Esophagus squamous epithelium (tissue), 4 donors: ENCODE measurements at regions not wholly inside any gene's neighbourhood (a gene's known extent, or its start where the extent isn't known, plus 50 kb on each side); places are given as distances from the start of the nearest gene placed in this dataset.

Experiments used
- POLR2A ChIP-seq, 4 donors: fragments of 450-650 bp; IDR thresholded peaks; one replicate each; pipeline ENCODE4 v1.6.1; 2017; ENCODE audit warnings: antibody characterized with exemption in 4 of 4, mild to moderate bottlenecking in 4 of 4, moderate library complexity in 3 of 4
- TF ChIP-seq, protein P1 (sequence below), 6 experiments: fragments of 450-650 bp in 4 of 6; fragments of 200-600 bp in 2 of 6; sonication (generic) in 2 of 6; IDR thresholded peaks; one replicate each; pipeline ENCODE4 v1.5.1; 2016 to 2019; ENCODE audit warnings: antibody characterized with exemption in 6 of 6, mild to moderate bottlenecking in 4 of 6, moderate library complexity in 4 of 6

GRCh38 chr3:72345980-72346379 is 502.3 kb downstream of the SHQ1 start:
- TF ChIP-seq, protein P1, sequence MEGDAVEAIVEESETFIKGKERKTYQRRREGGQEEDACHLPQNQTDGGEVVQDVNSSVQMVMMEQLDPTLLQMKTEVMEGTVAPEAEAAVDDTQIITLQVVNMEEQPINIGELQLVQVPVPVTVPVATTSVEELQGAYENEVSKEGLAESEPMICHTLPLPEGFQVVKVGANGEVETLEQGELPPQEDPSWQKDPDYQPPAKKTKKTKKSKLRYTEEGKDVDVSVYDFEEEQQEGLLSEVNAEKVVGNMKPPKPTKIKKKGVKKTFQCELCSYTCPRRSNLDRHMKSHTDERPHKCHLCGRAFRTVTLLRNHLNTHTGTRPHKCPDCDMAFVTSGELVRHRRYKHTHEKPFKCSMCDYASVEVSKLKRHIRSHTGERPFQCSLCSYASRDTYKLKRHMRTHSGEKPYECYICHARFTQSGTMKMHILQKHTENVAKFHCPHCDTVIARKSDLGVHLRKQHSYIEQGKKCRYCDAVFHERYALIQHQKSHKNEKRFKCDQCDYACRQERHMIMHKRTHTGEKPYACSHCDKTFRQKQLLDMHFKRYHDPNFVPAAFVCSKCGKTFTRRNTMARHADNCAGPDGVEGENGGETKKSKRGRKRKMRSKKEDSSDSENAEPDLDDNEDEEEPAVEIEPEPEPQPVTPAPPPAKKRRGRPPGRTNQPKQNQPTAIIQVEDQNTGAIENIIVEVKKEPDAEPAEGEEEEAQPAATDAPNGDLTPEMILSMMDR (IDR thresholded peaks at IDR 0.05) = no peak
- no peak for TF ChIP-seq POLR2A (IDR thresholded peaks at IDR 0.05)
